ENCODE measurements at regions not wholly inside any gene's neighbourhood (a gene's known extent, or its start where the extent isn't known, plus 50 kb on each side); places are given as distances from the start of the nearest gene placed in this dataset.
"Not testable (repeated sequence)": the region's sequence is repeated elsewhere in the genome, so short reads cannot be mapped to it uniquely, and the experiment has no call there.

GRCh38 chr15:20124668-20125067 is 416.9 kb downstream of the GOLGA6L6 start:
- TF ChIP-seq, protein P1, sequence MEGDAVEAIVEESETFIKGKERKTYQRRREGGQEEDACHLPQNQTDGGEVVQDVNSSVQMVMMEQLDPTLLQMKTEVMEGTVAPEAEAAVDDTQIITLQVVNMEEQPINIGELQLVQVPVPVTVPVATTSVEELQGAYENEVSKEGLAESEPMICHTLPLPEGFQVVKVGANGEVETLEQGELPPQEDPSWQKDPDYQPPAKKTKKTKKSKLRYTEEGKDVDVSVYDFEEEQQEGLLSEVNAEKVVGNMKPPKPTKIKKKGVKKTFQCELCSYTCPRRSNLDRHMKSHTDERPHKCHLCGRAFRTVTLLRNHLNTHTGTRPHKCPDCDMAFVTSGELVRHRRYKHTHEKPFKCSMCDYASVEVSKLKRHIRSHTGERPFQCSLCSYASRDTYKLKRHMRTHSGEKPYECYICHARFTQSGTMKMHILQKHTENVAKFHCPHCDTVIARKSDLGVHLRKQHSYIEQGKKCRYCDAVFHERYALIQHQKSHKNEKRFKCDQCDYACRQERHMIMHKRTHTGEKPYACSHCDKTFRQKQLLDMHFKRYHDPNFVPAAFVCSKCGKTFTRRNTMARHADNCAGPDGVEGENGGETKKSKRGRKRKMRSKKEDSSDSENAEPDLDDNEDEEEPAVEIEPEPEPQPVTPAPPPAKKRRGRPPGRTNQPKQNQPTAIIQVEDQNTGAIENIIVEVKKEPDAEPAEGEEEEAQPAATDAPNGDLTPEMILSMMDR (IDR thresholded peaks at IDR 0.05), result not testable (repeated sequence)
- TF ChIP-seq POLR2A (IDR thresholded peaks at IDR 0.05; ENCODE audit: low read depth), result not testable (repeated sequence)
